ENCODE measurements at regions not wholly inside any gene's neighbourhood (a gene's known extent, or its start where the extent isn't known, plus 50 kb on each side); places are given as distances from the start of the nearest gene placed in this dataset.
"Not testable (repeated sequence)": the region's sequence is repeated elsewhere in the genome, so short reads cannot be mapped to it uniquely, and the experiment has no call there.

DNA sequence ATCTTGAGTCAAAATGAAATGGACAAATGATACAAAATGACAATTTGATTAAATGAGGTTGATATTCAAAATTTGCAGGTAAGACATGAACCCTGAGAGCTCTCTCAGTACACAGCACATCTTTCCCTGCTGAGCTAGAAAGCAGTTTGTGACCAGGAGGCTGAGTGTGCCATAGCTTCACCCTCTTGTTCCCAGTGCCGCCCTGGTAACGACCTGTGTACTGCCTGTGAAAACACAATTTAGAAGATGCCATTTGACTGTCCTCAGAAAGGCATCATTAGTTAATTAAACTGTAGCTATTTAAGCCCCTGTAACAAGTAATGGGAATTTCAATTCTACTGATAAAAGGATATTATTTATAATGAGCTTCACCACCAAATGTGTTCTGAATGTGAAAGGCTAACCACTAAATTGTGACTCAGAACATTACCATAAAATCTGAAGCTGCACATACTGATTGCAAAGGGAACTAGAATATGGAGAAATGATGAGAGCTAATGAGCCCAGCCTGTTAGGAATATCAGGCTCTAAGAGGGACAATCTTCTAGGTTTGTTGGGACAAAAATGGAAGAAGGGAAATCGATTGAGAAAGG is 212.9 kb upstream of the ARPP21 start:
- no peak overlapping the region for H3K4me3 Mint-ChIP-seq (ENCODE audit: low read depth)
- intact Hi-C loops (cut with micrococcal nuclease) = no loop called here
- no peak overlapping the region for H3K27ac Mint-ChIP-seq
- no peaks in the 10 kb centered on the region for H3K9me3 Mint-ChIP-seq
- DNase-seq (ENCODE audit: low spot score) = no peak
- H3K36me3 Mint-ChIP-seq (ENCODE audit: low read depth) = no peaks in the 10 kb centered on the region
- H3K4me1 Mint-ChIP-seq (ENCODE audit: low read depth) = no peaks in the 10 kb centered on the region
- no peaks in the 10 kb centered on the region for H3K27me3 Mint-ChIP-seq (ENCODE audit: low read depth)

DNA sequence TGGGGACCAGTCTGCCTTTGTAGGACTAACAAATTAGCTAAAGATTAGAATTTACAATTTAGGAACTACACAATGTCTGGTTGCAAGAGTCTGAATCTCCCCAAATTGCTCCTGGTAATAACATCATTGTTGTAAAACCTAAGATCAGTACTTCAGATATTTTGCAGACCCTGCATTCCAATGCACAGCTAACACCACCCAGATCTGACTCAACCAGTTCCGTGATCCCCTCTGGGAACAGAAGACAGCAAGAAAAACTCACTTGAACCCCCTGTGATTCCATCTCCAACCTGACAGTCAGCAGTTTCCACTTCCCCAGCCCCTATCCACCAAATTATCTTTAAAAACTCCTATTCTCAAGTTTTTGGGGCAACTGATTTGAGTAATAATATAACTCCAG is 201.9 kb upstream of the ARPP21 start:
- Mint-ChIP-seq H3K27me3 (ENCODE audit: low read depth) (no peaks in the 10 kb centered on the region), H3K4me3 (ENCODE audit: low read depth) (no peak overlapping the region), H3K27ac (no peak overlapping the region), H3K9me3 (no peaks in the 10 kb centered on the region), H3K36me3 (ENCODE audit: low read depth) (no peaks in the 10 kb centered on the region), H3K4me1 (ENCODE audit: low read depth) (no peaks in the 10 kb centered on the region)
- intact Hi-C loops (cut with micrococcal nuclease) = no loop called here
- DNase-seq (ENCODE audit: low spot score) = no peak

DNA sequence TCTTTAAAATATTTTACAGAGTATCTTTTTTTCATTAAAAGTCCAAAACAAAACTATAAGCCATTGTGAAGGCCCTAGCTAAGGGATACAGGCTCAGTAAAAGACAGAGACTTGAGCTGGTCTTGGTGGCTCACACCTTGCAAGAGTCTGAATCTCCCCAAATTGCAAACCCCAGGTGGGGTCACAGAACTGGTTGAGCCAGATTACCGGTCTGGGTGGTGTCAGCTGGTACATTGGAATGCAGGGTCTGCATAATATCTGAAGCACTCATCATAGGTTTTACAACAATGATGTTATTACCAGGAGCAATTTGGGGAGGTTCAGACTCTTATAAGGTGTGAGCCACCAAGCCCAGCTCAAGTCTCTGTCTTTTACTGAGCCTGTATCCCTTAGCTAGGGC is 201.2 kb upstream of the ARPP21 start:
- intact Hi-C loops (cut with micrococcal nuclease) = no loop called here

DNA sequence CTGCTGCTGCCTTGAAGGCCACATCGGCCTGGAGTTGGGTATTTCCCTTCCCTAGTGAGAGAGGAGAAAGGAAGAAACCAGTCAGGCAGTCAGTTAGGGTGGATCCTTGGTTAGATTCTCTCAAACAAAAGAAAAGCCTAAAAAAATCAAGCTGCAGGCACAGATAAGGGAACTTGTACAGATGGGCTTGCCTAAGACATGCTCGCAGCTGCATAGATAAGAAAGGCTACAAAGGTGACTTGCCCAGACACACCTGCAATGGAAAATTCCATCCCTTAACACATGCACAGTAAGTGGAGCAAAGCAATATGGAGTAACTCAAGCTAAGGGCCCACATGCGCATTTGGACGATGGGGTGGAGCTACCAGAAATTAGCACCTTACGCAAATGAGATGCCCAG is 199.7 kb upstream of the ARPP21 start:
- H3K27me3 Mint-ChIP-seq (ENCODE audit: low read depth) = no peaks in the 10 kb centered on the region
- H3K4me1 Mint-ChIP-seq (ENCODE audit: low read depth) = no peaks in the 10 kb centered on the region

More for the DNA sequence above, 201.2 kb upstream of the ARPP21 start:
- no peak for DNase-seq (ENCODE audit: low spot score)
- no peaks in the 10 kb centered on the region for H3K4me1 Mint-ChIP-seq (ENCODE audit: low read depth)
- no peaks in the 10 kb centered on the region for H3K9me3 Mint-ChIP-seq
- no peaks in the 10 kb centered on the region for H3K27me3 Mint-ChIP-seq (ENCODE audit: low read depth)
- H3K27ac Mint-ChIP-seq = no peak overlapping the region
- no peak overlapping the region for H3K4me3 Mint-ChIP-seq (ENCODE audit: low read depth)
- H3K36me3 Mint-ChIP-seq (ENCODE audit: low read depth) = no peaks in the 10 kb centered on the region

DNA sequence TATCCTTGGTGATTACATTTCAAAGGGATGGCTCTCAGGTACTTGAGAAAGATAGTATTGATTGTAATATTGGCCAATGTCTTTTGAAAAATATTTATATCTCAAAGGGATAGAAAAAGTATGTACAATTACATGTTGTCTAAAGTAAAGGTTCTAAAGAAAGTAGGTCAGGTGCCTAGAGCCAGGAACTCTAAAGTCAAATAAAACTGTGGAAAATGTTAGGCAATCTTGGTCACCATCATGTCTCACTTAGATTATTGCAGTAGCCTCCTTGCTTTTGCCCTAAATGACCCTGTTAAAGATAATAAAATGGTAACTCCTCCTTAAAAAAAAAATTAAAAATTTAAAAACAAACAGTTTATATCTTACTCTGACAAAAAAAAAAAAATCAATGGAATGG is 198.5 kb upstream of the ARPP21 start:
- no peak for DNase-seq (ENCODE audit: low spot score)
- intact Hi-C loops (cut with micrococcal nuclease) = no loop called here
- H3K4me3 Mint-ChIP-seq (ENCODE audit: low read depth) = no peak overlapping the region
- no peaks in the 10 kb centered on the region for H3K36me3 Mint-ChIP-seq (ENCODE audit: low read depth)
- no peaks in the 10 kb centered on the region for H3K27me3 Mint-ChIP-seq (ENCODE audit: low read depth)
- H3K27ac Mint-ChIP-seq = no peak overlapping the region
- no peaks in the 10 kb centered on the region for H3K9me3 Mint-ChIP-seq
- H3K4me1 Mint-ChIP-seq (ENCODE audit: low read depth) = no peaks in the 10 kb centered on the region

More for the DNA sequence above, 199.7 kb upstream of the ARPP21 start:
- no peaks in the 10 kb centered on the region for H3K9me3 Mint-ChIP-seq
- H3K36me3 Mint-ChIP-seq (ENCODE audit: low read depth) = no peaks in the 10 kb centered on the region
- H3K27ac Mint-ChIP-seq = no peak overlapping the region
- intact Hi-C loops (cut with micrococcal nuclease) = no loop called here
- DNase-seq (ENCODE audit: low spot score) = no peak
- H3K4me3 Mint-ChIP-seq (ENCODE audit: low read depth) = no peak overlapping the region

DNA sequence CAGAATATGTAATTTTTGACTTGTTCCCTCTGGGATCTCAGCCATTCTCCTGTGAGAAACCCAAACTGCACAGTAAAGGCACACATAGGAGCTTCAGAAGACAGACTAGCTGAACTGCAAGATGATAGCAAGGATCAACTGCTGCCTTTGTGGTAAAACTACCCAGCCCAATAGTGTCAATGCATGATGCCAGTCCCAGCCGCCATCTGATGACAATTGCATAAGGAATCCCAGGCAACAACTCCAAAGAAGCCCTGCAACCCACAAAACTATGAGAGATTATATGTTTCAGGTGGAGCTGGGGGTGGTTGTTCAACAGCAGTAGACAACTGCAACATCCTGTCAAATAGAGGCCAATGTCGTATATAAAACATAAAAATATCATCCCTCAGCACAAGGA is 192.4 kb upstream of the ARPP21 start:
- no peak overlapping the region for H3K27ac Mint-ChIP-seq
- DNase-seq (ENCODE audit: low spot score) = no peak
- no peaks in the 10 kb centered on the region for H3K36me3 Mint-ChIP-seq (ENCODE audit: low read depth)
- intact Hi-C loops (cut with micrococcal nuclease) = no loop called here
- H3K4me3 Mint-ChIP-seq (ENCODE audit: low read depth) = no peak overlapping the region
- no peaks in the 10 kb centered on the region for H3K27me3 Mint-ChIP-seq (ENCODE audit: low read depth)
- H3K4me1 Mint-ChIP-seq (ENCODE audit: low read depth) = no peaks in the 10 kb centered on the region
- H3K9me3 Mint-ChIP-seq = no peaks in the 10 kb centered on the region

DNA sequence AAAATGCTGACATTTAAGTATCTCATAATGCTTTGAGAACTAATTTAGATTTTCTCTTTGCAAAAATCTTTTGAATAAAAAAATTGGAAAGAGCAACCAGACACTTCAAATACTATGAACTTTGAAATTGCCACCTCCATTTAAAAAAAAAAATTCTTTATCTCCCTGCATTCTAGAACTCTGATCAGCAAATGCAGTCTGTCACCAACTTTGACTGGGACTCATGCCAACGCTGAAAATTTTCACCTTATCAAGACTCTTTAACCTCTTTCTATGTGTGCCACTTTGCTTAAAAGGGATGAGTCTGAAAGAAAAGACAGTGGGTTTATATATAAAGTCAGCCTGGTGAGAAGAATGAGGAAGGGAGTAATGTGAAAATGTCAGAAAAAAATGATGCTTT is 191.2 kb upstream of the ARPP21 start:
- no peaks in the 10 kb centered on the region for H3K4me1 Mint-ChIP-seq (ENCODE audit: low read depth)
- intact Hi-C loops (cut with micrococcal nuclease) = no loop called here
- H3K27ac Mint-ChIP-seq = no peak overlapping the region
- H3K36me3 Mint-ChIP-seq (ENCODE audit: low read depth) = no peaks in the 10 kb centered on the region
- no peaks in the 10 kb centered on the region for H3K9me3 Mint-ChIP-seq
- H3K27me3 Mint-ChIP-seq (ENCODE audit: low read depth) = no peaks in the 10 kb centered on the region
- H3K4me3 Mint-ChIP-seq (ENCODE audit: low read depth) = no peak overlapping the region
- no peak for DNase-seq (ENCODE audit: low spot score)

DNA sequence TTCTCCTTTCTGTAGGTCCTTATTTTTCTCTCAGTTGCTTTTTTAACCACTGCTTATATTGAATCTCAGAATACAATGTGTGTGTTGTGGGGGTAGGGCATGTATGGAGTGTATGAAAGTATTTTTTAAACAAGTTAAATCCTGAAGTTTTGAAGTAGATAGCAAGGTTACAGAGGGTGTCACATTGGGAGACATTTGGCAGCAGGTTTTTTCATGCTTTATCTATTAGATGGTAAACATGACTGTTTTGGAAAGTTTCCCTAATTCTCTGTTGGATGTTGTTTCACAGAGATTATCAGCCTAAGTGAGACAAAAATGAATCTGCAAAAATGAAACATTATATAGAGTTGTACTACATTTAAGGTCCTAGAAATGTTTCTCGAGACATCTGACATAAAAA is 190.6 kb upstream of the ARPP21 start:
- Mint-ChIP-seq H3K9me3 (peaks cover 5% of the 10 kb centered on the region), H3K27me3 (ENCODE audit: low read depth) (no peaks in the 10 kb centered on the region), H3K4me1 (ENCODE audit: low read depth) (no peaks in the 10 kb centered on the region), H3K36me3 (ENCODE audit: low read depth) (no peaks in the 10 kb centered on the region), H3K27ac (no peak overlapping the region), H3K4me3 (ENCODE audit: low read depth) (no peak overlapping the region)
- intact Hi-C loops (cut with micrococcal nuclease) = no loop called here
- no peak for DNase-seq (ENCODE audit: low spot score)

DNA sequence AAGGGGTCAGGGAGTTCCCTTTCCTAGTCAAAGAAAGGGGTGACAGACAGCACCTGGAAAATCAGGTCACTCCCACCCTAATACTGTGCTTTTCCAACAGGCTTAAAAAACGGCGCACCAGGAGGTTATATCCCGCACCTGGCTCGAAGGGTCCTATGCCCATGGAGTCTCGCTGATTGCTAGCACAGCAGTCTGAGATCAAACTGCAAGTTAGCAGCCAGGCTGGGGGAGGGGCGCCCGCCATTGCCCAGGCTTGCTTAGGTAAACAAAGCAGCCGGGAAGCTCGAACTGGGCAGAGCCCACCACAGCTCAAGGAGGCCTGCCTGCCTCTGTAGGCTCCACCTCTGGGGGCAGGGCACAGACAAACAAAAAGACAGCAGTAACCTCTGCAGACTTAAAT is 184.5 kb upstream of the ARPP21 start:
- intact Hi-C loops (cut with micrococcal nuclease); DNase-seq (ENCODE audit: low spot score); H3K27me3 Mint-ChIP-seq (ENCODE audit: low read depth); H3K27ac Mint-ChIP-seq; H3K4me3 Mint-ChIP-seq (ENCODE audit: low read depth); H3K4me1 Mint-ChIP-seq (ENCODE audit: low read depth); H3K36me3 Mint-ChIP-seq (ENCODE audit: low read depth): not testable (repeated sequence)
- H3K9me3 Mint-ChIP-seq = peaks cover 27% of the 10 kb centered on the region

DNA sequence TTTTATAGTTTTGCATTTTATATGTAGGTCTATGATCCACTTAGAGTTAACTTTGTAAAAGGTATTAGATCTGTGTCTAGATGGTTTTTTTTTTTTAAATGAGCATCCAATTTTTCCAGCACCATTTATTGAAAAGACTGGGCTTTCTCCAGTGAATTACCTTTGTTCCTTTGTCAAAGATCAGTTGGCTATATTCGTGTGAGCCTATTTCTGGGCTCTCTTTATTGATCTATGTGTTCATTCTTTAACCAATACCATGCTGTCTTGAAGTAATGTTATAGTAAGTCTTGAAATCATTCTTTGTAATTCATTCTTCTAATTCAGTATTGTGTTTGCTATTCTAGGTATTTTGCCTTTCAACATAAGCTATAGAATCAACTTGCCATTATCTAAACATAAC is 165.4 kb upstream of the ARPP21 start:
- intact Hi-C loops (cut with micrococcal nuclease) = no loop called here
- DNase-seq (ENCODE audit: low spot score) = no peak
- H3K27me3 Mint-ChIP-seq (ENCODE audit: low read depth) = no peaks in the 10 kb centered on the region
- no peaks in the 10 kb centered on the region for H3K4me1 Mint-ChIP-seq (ENCODE audit: low read depth)
- H3K27ac Mint-ChIP-seq = no peak overlapping the region
- H3K4me3 Mint-ChIP-seq (ENCODE audit: low read depth) = no peak overlapping the region
- no peaks in the 10 kb centered on the region for H3K36me3 Mint-ChIP-seq (ENCODE audit: low read depth)
- peaks cover 9% of the 10 kb centered on the region for H3K9me3 Mint-ChIP-seq

DNA sequence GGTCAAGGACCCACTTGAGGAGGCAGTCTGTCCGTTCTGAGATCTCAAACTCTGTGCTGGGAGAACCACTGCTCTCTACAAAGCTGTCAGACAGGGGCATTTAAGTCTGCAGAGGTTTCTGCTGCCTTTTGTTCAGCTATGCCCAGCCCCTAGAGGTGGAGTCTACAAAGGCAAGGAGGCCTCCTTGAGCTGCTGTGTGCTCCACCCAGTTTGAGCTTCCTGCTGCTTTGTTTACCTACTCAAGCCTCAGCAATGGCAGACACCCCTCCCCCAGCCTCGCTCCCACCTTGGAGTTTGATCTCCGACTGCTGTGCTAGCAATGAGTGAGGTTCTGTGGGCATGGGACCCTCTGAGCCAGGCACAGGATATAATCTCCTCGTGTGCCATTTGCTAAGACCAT is 156.8 kb upstream of the ARPP21 start:
- H3K36me3 Mint-ChIP-seq (ENCODE audit: low read depth); H3K4me1 Mint-ChIP-seq (ENCODE audit: low read depth); H3K27ac Mint-ChIP-seq; DNase-seq (ENCODE audit: low spot score); intact Hi-C loops (cut with micrococcal nuclease); H3K4me3 Mint-ChIP-seq (ENCODE audit: low read depth); H3K27me3 Mint-ChIP-seq (ENCODE audit: low read depth); H3K9me3 Mint-ChIP-seq: not testable (repeated sequence)

DNA sequence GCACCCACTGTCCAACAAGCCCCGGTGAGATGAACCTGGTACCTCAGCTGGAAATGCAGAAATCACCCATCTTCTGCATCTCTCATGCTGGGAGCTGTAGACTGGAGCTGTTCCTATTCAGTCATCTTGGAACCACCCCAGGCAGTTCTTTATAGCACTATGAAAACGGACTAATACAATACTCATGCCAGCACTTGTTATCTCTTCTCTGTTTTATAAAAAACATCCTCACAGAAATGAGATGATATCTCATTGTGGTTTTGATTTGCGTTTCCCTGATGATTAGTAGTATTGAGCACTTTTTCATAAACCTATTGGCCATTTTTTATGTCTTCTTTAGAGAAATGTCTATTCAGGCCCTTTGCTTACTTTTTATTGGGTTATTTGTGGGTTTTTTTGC is 156.2 kb upstream of the ARPP21 start:
- DNase-seq (ENCODE audit: low spot score) = no peak
- no peaks in the 10 kb centered on the region for H3K27me3 Mint-ChIP-seq (ENCODE audit: low read depth)
- intact Hi-C loops (cut with micrococcal nuclease) = no loop called here
- H3K4me1 Mint-ChIP-seq (ENCODE audit: low read depth) = no peaks in the 10 kb centered on the region
- no peak overlapping the region for H3K4me3 Mint-ChIP-seq (ENCODE audit: low read depth)
- no peak overlapping the region for H3K27ac Mint-ChIP-seq
- peaks cover 7% of the 10 kb centered on the region for H3K9me3 Mint-ChIP-seq
- H3K36me3 Mint-ChIP-seq (ENCODE audit: low read depth) = no peaks in the 10 kb centered on the region

DNA sequence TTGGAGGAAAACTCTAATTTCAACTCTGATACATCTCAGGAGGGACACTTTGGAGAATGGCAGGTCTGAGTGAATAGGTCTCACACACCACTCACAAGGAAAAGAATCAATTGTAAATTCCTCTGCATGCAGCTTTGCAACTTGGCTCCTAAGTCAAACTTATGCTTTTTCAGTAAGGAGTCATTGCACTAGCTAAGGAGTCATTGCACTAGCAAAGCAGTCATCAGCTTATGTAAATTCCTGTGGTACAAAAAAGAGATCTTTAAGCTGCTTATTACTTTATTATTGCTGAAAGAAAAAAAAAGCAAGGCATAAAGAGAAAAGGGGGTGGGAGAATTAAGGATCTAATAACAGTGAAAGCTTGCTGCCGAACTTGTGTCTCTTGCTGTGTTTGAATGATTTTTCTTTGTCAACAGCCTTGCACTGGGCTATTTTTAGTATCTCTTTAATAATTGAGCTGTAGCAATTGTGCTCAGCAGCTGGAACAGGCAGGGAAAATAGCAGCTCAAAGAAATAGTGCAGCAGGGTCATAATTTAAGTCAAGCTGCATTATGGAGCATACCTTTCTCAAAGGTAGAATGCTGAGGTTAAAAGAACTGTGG is 154.3 kb upstream of the ARPP21 start:
- no peaks in the 10 kb centered on the region for H3K36me3 Mint-ChIP-seq (ENCODE audit: low read depth)
- H3K4me3 Mint-ChIP-seq (ENCODE audit: low read depth) = no peak overlapping the region
- peaks cover 7% of the 10 kb centered on the region for H3K9me3 Mint-ChIP-seq
- no peaks in the 10 kb centered on the region for H3K27me3 Mint-ChIP-seq (ENCODE audit: low read depth)
- H3K27ac Mint-ChIP-seq = no peak overlapping the region
- no peaks in the 10 kb centered on the region for H3K4me1 Mint-ChIP-seq (ENCODE audit: low read depth)
- DNase-seq (ENCODE audit: low spot score) = no peak
- intact Hi-C loops (cut with micrococcal nuclease) = no loop called here

DNA sequence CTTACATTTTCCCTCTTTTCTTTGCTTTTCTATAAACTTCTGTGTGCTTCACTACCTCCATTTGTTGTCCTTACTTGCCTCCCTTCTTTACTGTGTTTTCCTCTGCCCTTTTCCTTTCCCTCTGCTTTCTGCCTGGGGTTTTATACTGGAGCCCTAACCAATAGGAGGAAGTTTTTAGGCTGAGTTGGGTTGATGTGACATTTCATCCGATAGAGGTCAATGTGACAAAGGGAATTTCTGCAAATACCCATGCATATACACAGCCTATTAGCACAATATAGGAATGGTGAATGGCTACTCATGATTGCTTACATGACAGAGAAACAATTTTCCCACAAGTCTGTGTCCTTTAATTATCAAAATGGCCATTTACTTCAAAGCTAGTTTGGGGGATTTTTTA is 153.0 kb upstream of the ARPP21 start:
- no peak for DNase-seq (ENCODE audit: low spot score)
- intact Hi-C loops (cut with micrococcal nuclease) = no loop called here
- Mint-ChIP-seq H3K36me3 (ENCODE audit: low read depth) (no peaks in the 10 kb centered on the region), H3K9me3 (no peaks in the 10 kb centered on the region), H3K27me3 (ENCODE audit: low read depth) (no peaks in the 10 kb centered on the region), H3K4me1 (ENCODE audit: low read depth) (no peaks in the 10 kb centered on the region), H3K27ac (no peak overlapping the region), H3K4me3 (ENCODE audit: low read depth) (no peak overlapping the region)

All from activated T-helper 2 cell treated with anti-CD3 and anti-CD28 coated beads, Interferon-gamma antibody, Interleukin-2, Interleukin-4, amounts not matched to agents 10 μg/mL and 5 μg/mL and 100 μg/mL, durations not matched to agents 14 hours and 24 hours and 36 hours (primary cell).